Endodermal cell (in vitro differentiated cells): ENCODE measurements at regions not wholly inside any gene's neighbourhood (a gene's known extent, or its start where the extent isn't known, plus 50 kb on each side); places are given as distances from the start of the nearest gene placed in this dataset.

Experiments used
- DNase-seq: peaks from one replicate; pipeline ENCODE4 v3.0.0-alpha.2; 2017
- H3K27ac ChIP-seq: 2 replicates; pipeline ENCODE4 v1.5.1; 2013; ENCODE audit warnings: mild to moderate bottlenecking, low read depth, low read length, moderate library complexity
- H3K27me3 ChIP-seq: 2 replicates; pipeline ENCODE4 v1.6.1; 2013; ENCODE audit warnings: mild to moderate bottlenecking, low read length, moderate library complexity; ENCODE audit not compliant: insufficient read depth, control insufficient read depth, poor library complexity, severe bottlenecking
- H3K36me3 ChIP-seq: 2 replicates; pipeline ENCODE4 v1.7.0; 2013; ENCODE audit warnings: mild to moderate bottlenecking, low read length, moderate library complexity; ENCODE audit not compliant: control insufficient read depth, insufficient read depth
- H3K4me1 ChIP-seq: one replicate; pipeline ENCODE4 v1.7.0; 2013; ENCODE audit warnings: low read length; ENCODE audit not compliant: control insufficient read depth, insufficient read depth
- H3K4me3 ChIP-seq: 2 replicates; pipeline ENCODE4 v1.5.1; 2013; ENCODE audit warnings: mild to moderate bottlenecking, low read length, moderate library complexity
- H3K9ac ChIP-seq: 2 replicates; pipeline ENCODE4 v1.6.1; 2013; ENCODE audit warnings: mild to moderate bottlenecking, low read length, moderate library complexity; ENCODE audit not compliant: poor library complexity, severe bottlenecking; ENCODE audit errors: extremely low read depth
- H3K9me3 ChIP-seq: 2 replicates; pipeline ENCODE4 v1.6.1; 2013; ENCODE audit warnings: mild to moderate bottlenecking, low read length, moderate library complexity; ENCODE audit not compliant: control insufficient read depth
- H3K27ac Mint-ChIP-seq: 2 replicates; pipeline ENCODE4 v1.8.0; 2020; ENCODE audit warnings: mixed read lengths
- H3K27me3 Mint-ChIP-seq: 2 replicates; pipeline ENCODE4 v1.8.0; 2021; ENCODE audit warnings: mild to moderate bottlenecking, mixed read lengths; ENCODE audit not compliant: insufficient read depth
- H3K36me3 Mint-ChIP-seq: 2 replicates; pipeline ENCODE4 v1.8.0; 2020; ENCODE audit warnings: low read depth, mixed read lengths
- H3K4me1 Mint-ChIP-seq: 2 replicates; pipeline ENCODE4 v1.8.0; 2020; ENCODE audit warnings: mixed read lengths
- H3K4me3 Mint-ChIP-seq: 2 replicates; pipeline ENCODE4 v1.8.0; 2020; ENCODE audit warnings: mild to moderate bottlenecking, moderate library complexity, mixed read lengths
- H3K9me3 Mint-ChIP-seq: 2 replicates; pipeline ENCODE4 v1.8.0; 2020; ENCODE audit warnings: mild to moderate bottlenecking, mixed read lengths
- CTCF ChIP-seq: fragments of 200-600 bp; sonication (generic); conservative IDR thresholded peaks from 2 replicates; pipeline ENCODE4 v1.5.0; 2021; ENCODE audit warnings: antibody characterized with exemption, mild to moderate bottlenecking
- WGBS, 2 experiments: methylation state at CpG; one replicate each; pipeline versions ENCODE4 v1.1.5 to v1.1.7; 2013; ENCODE audit warnings: missing lambda C conversion rate in 2 of 2, mixed read lengths in 1 of 2; ENCODE audit not compliant: insufficient coverage in 1 of 2, insufficient read length in 1 of 2; 5-methylcytosine and 5-hydroxymethylcytosine counted together

DNA sequence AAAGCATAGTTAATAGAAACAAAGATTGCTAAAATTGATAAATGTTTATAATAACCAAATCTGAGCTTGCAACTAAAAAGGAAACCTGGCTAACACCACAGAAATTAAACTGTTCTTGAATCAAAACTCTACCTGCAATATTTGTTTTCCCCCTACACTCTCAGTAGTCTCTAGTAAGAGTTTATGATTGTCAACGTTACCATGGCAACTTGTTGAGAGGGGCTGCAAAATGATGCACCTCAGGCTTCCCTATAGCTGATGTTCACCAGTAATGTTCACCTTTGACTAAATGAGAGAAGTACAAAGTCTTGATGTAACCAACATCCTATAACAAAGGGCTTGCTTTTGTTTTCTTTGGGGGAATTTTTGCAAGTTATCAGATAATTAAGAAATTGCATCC lies 101.1 kb upstream of the FHIT start:
- Histone ChIP-seq H3K27ac (no peak overlapping the region), H3K9me3 (no peaks in the 10 kb centered on the region), H3K4me3 (no peak overlapping the region), H3K36me3 (no peaks in the 10 kb centered on the region), H3K4me1 (no peaks in the 10 kb centered on the region), H3K27me3 (no peaks in the 10 kb centered on the region), H3K9ac (no peak overlapping the region)
- Mint-ChIP-seq H3K9me3 (no peaks in the 10 kb centered on the region), H3K4me3 (no peak overlapping the region), H3K27ac (no peak overlapping the region), H3K27me3 (no peaks in the 10 kb centered on the region), H3K36me3 (no peaks in the 10 kb centered on the region), H3K4me1 (no peaks in the 10 kb centered on the region)
- WGBS, 2 experiments: 100% methylated on average over 1 of the region's 1 CpG
- DNase-seq: no peak
- TF ChIP-seq CTCF: no peak

- 80 to 96% methylated on average over 1 of the region's 1 CpG for WGBS, 2 experiments
- no peaks in the 10 kb centered on the region for H3K4me1 ChIP-seq
- no peaks in the 10 kb centered on the region for H3K27me3 ChIP-seq
- no peaks in the 10 kb centered on the region for H3K36me3 Mint-ChIP-seq
- H3K4me1 Mint-ChIP-seq: no peaks in the 10 kb centered on the region
- H3K9me3 ChIP-seq: no peaks in the 10 kb centered on the region
- H3K9ac ChIP-seq: no peak overlapping the region
- H3K27ac ChIP-seq: no peak overlapping the region
- no peak overlapping the region for H3K27ac Mint-ChIP-seq
- no peak for DNase-seq
- no peaks in the 10 kb centered on the region for H3K36me3 ChIP-seq
- H3K4me3 Mint-ChIP-seq: no peak overlapping the region
- no peaks in the 10 kb centered on the region for H3K27me3 Mint-ChIP-seq
- no peak for TF ChIP-seq CTCF
- no peak overlapping the region for H3K4me3 ChIP-seq
- no peaks in the 10 kb centered on the region for H3K9me3 Mint-ChIP-seq
Observed at GRCh38 chr3:61353382-61353781, 102.1 kb upstream of the FHIT start.

GRCh38 chr3:61354604-61355003 lies 103.4 kb upstream of the FHIT start:
- Mint-ChIP-seq H3K9me3 (no peaks in the 10 kb centered on the region), H3K4me3 (no peak overlapping the region), H3K4me1 (no peaks in the 10 kb centered on the region), H3K36me3 (no peaks in the 10 kb centered on the region), H3K27me3 (no peaks in the 10 kb centered on the region), H3K27ac (no peak overlapping the region)
- Histone ChIP-seq H3K27me3 (no peaks in the 10 kb centered on the region), H3K9ac (no peak overlapping the region), H3K27ac (no peak overlapping the region), H3K36me3 (no peaks in the 10 kb centered on the region), H3K4me3 (no peak overlapping the region), H3K4me1 (no peaks in the 10 kb centered on the region), H3K9me3 (no peaks in the 10 kb centered on the region)
- TF ChIP-seq CTCF: no peak
- DNase-seq: no peak
- WGBS, 2 experiments: 75% methylated on average over 5 of the region's 5 CpGs; no CpG with 5 or more reads in 1 of the 2 experiments
